C4-2B (cell line): ENCODE measurements at regions not wholly inside any gene's neighbourhood (a gene's known extent, or its start where the extent isn't known, plus 50 kb on each side); places are given as distances from the start of the nearest gene placed in this dataset.

ENCODE experiments used
- ZFX ChIP-seq: fragments of 450-650 bp; IDR thresholded peaks from 2 replicates; pipeline ENCODE4 v1.6.1; 2017
- TF ChIP-seq, protein P1 (sequence below): fragments of 450-650 bp; conservative IDR thresholded peaks from 2 replicates; pipeline ENCODE4 v1.5.1; 2017; ENCODE audit warnings: mild to moderate bottlenecking

GRCh38 chr9:135244271-135245221 lies 157.1 kb downstream of the OLFM1 start:
- TF ChIP-seq, protein P1, sequence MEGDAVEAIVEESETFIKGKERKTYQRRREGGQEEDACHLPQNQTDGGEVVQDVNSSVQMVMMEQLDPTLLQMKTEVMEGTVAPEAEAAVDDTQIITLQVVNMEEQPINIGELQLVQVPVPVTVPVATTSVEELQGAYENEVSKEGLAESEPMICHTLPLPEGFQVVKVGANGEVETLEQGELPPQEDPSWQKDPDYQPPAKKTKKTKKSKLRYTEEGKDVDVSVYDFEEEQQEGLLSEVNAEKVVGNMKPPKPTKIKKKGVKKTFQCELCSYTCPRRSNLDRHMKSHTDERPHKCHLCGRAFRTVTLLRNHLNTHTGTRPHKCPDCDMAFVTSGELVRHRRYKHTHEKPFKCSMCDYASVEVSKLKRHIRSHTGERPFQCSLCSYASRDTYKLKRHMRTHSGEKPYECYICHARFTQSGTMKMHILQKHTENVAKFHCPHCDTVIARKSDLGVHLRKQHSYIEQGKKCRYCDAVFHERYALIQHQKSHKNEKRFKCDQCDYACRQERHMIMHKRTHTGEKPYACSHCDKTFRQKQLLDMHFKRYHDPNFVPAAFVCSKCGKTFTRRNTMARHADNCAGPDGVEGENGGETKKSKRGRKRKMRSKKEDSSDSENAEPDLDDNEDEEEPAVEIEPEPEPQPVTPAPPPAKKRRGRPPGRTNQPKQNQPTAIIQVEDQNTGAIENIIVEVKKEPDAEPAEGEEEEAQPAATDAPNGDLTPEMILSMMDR: no peak
- TF ChIP-seq ZFX: no peak
